ENCODE measurements at regions not wholly inside any gene's neighbourhood (a gene's known extent, or its start where the extent isn't known, plus 50 kb on each side); places are given as distances from the start of the nearest gene placed in this dataset.

GRCh38 chr5:1686016-1686802 is 113.4 kb downstream of the MRPL36 start:
- TF ChIP-seq ZFP30 (CRISPR knock-in tag; IDR thresholded peaks at IDR 0.05) (no peak), RARB (CRISPR knock-in tag; IDR thresholded peaks at IDR 0.05) (no peak), PATZ1 (CRISPR knock-in tag; IDR thresholded peaks at IDR 0.05; ENCODE audit: borderline replicate concordance) (no peak), CREB5 (CRISPR knock-in tag; IDR thresholded peaks at IDR 0.05; ENCODE audit: low read depth) (no peak), ZFP3 (CRISPR knock-in tag; IDR thresholded peaks at IDR 0.05) (no peak), POU6F1 (CRISPR knock-in tag; IDR thresholded peaks at IDR 0.05; ENCODE audit: borderline replicate concordance, low read depth) (no peak), TCF4 (CRISPR knock-in tag; IDR thresholded peaks at IDR 0.05; ENCODE audit: borderline replicate concordance) (no peak), BACH2 (CRISPR knock-in tag; IDR thresholded peaks at IDR 0.05; ENCODE audit: borderline replicate concordance) (no peak), CSDC2 (CRISPR knock-in tag; IDR thresholded peaks at IDR 0.05) (no peak), CSRNP3 (CRISPR knock-in tag; IDR thresholded peaks at IDR 0.05) (no peak), OSR1 (CRISPR knock-in tag; IDR thresholded peaks at IDR 0.05) (no peak), TSHZ2 (CRISPR knock-in tag; IDR thresholded peaks at IDR 0.05) (no peak), ESRRG (CRISPR knock-in tag; IDR thresholded peaks at IDR 0.05) (no peak), SNAI2 (CRISPR knock-in tag; IDR thresholded peaks at IDR 0.05) (no peak), ARNTL (CRISPR knock-in tag; IDR thresholded peaks at IDR 0.05; ENCODE audit: borderline replicate concordance, low read depth) (no peak), TOX (CRISPR knock-in tag; IDR thresholded peaks at IDR 0.05; ENCODE audit: borderline replicate concordance) (no peak), ZNF70 (CRISPR knock-in tag; IDR thresholded peaks at IDR 0.05) (no peak), ZNF8 (CRISPR knock-in tag; IDR thresholded peaks at IDR 0.05) (no peak)
- ATAC-seq: no peak

GRCh38 chr5:1685066-1685465 is 114.6 kb downstream of the MRPL36 start:
- peak; percentile 49; the same call in 1 of the 3 replicates for ATAC-seq
- TF ChIP-seq TSHZ2 (CRISPR knock-in tag; IDR thresholded peaks at IDR 0.05) (no peak), OSR1 (CRISPR knock-in tag; IDR thresholded peaks at IDR 0.05) (no peak), ESRRG (CRISPR knock-in tag; IDR thresholded peaks at IDR 0.05) (no peak), CSRNP3 (CRISPR knock-in tag; IDR thresholded peaks at IDR 0.05) (no peak), CREB5 (CRISPR knock-in tag; IDR thresholded peaks at IDR 0.05; ENCODE audit: low read depth) (no peak), ZNF8 (CRISPR knock-in tag; IDR thresholded peaks at IDR 0.05) (no peak), TOX (CRISPR knock-in tag; IDR thresholded peaks at IDR 0.05; ENCODE audit: borderline replicate concordance) (no peak), PATZ1 (CRISPR knock-in tag; IDR thresholded peaks at IDR 0.05; ENCODE audit: borderline replicate concordance) (no peak), GLIS3 (CRISPR knock-in tag; IDR thresholded peaks at IDR 0.05) (no peak), ZFP3 (CRISPR knock-in tag; IDR thresholded peaks at IDR 0.05) (no peak), BACH2 (CRISPR knock-in tag; IDR thresholded peaks at IDR 0.05; ENCODE audit: borderline replicate concordance) (no peak), ZFP30 (CRISPR knock-in tag; IDR thresholded peaks at IDR 0.05) (no peak), ZNF565 (CRISPR knock-in tag; conservative IDR thresholded peaks at IDR 0.05; ENCODE audit: low read depth) (no peak)
